Nephron (organoid): ENCODE measurements at regions not wholly inside any gene's neighbourhood (a gene's known extent, or its start where the extent isn't known, plus 50 kb on each side); places are given as distances from the start of the nearest gene placed in this dataset.

Experiments used
- H3K27ac Mint-ChIP-seq, 3 experiments: 2 replicates each; pipeline ENCODE4 v1.8.0; 2020; ENCODE audit warnings: mixed read lengths in 3 of 3, mild to moderate bottlenecking in 2 of 3, moderate library complexity in 1 of 3
- H3K27me3 Mint-ChIP-seq: 2 replicates; pipeline ENCODE4 v1.8.0; 2021; ENCODE audit warnings: low read depth, mild to moderate bottlenecking, moderate library complexity, mixed read lengths
- H3K36me3 Mint-ChIP-seq: 2 replicates; pipeline ENCODE4 v1.8.0; 2020; ENCODE audit warnings: low read depth, mixed read lengths
- H3K4me1 Mint-ChIP-seq: 2 replicates; pipeline ENCODE4 v1.8.0; 2020; ENCODE audit warnings: mixed read lengths
- H3K4me3 Mint-ChIP-seq, 3 experiments: 2 replicates each; pipeline ENCODE4 v1.8.0; 2020; ENCODE audit warnings: mild to moderate bottlenecking in 3 of 3, mixed read lengths in 3 of 3, moderate library complexity in 2 of 3
- H3K9me3 Mint-ChIP-seq: 2 replicates; pipeline ENCODE4 v1.8.0; 2020; ENCODE audit warnings: mixed read lengths
- TF ChIP-seq, protein P1 (sequence below), 3 experiments: fragments of 200-600 bp; sonication (generic); IDR thresholded peaks; one replicate each; pipeline ENCODE4 v1.5.0; 2021; ENCODE audit warnings: antibody characterized with exemption in 3 of 3; ENCODE audit not compliant: unreplicated experiment in 3 of 3

DNA sequence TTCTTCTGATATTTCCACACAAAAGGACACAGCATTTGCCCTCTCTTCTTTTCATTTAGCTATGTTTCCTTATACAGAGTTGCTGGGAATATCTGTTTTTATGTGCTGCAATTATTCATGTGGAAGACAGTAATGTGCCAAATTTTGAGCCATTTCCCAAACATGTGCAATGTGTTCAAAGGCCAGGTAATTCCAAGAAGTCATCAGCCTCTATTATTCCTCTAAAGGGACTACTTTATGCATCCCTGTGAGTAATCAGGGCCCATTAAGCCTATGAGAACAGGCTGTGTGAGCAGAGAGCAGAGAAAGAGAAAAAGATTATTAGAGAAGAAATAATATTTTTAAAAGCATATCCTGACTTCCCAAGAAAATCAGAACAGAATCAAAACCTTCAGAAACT, 107.6 kb upstream of the OSR1 start:
- Mint-ChIP-seq H3K9me3 (peaks cover 3% of the 10 kb centered on the region), H3K27ac (no peak overlapping the region), H3K36me3 (no peaks in the 10 kb centered on the region), H3K4me3 (no peak overlapping the region), H3K27me3 (no peaks in the 10 kb centered on the region), H3K4me1 (peaks cover 11% of the 10 kb centered on the region)
- TF ChIP-seq, protein P1, sequence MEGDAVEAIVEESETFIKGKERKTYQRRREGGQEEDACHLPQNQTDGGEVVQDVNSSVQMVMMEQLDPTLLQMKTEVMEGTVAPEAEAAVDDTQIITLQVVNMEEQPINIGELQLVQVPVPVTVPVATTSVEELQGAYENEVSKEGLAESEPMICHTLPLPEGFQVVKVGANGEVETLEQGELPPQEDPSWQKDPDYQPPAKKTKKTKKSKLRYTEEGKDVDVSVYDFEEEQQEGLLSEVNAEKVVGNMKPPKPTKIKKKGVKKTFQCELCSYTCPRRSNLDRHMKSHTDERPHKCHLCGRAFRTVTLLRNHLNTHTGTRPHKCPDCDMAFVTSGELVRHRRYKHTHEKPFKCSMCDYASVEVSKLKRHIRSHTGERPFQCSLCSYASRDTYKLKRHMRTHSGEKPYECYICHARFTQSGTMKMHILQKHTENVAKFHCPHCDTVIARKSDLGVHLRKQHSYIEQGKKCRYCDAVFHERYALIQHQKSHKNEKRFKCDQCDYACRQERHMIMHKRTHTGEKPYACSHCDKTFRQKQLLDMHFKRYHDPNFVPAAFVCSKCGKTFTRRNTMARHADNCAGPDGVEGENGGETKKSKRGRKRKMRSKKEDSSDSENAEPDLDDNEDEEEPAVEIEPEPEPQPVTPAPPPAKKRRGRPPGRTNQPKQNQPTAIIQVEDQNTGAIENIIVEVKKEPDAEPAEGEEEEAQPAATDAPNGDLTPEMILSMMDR (IDR thresholded peaks at IDR 0.05; ENCODE audit: unreplicated experiment in 3 of 3) = no peak

DNA sequence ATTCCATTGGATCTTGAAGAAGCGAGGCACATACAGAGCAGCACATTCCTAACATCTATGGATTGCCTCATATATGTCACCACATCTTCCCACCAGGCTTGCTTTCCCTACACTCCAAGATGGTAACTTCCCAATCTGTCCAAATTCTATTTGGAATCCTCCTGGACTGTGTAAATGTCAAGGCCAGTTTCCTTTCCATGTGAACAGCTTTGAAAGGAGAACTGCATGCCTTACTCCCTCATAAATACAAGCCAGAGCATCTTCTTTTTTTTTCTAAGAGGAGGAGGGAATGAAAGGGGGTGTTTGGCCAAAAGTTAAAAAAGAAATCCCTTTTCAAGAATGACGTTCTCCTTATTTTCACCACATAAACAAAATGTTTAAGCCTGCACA, 103.8 kb upstream of the OSR1 start:
- no peaks in the 10 kb centered on the region for H3K36me3 Mint-ChIP-seq
- H3K27me3 Mint-ChIP-seq = no peaks in the 10 kb centered on the region
- H3K9me3 Mint-ChIP-seq = peaks cover 3% of the 10 kb centered on the region
- H3K4me3 Mint-ChIP-seq = no peak overlapping the region
- peaks cover 11% of the 10 kb centered on the region for H3K4me1 Mint-ChIP-seq
- H3K27ac Mint-ChIP-seq = peak overlapping the region; percentile 52 to 78 (median 77)
- TF ChIP-seq, protein P1 (IDR thresholded peaks at IDR 0.05; ENCODE audit: unreplicated experiment in 3 of 3) = no peak

DNA sequence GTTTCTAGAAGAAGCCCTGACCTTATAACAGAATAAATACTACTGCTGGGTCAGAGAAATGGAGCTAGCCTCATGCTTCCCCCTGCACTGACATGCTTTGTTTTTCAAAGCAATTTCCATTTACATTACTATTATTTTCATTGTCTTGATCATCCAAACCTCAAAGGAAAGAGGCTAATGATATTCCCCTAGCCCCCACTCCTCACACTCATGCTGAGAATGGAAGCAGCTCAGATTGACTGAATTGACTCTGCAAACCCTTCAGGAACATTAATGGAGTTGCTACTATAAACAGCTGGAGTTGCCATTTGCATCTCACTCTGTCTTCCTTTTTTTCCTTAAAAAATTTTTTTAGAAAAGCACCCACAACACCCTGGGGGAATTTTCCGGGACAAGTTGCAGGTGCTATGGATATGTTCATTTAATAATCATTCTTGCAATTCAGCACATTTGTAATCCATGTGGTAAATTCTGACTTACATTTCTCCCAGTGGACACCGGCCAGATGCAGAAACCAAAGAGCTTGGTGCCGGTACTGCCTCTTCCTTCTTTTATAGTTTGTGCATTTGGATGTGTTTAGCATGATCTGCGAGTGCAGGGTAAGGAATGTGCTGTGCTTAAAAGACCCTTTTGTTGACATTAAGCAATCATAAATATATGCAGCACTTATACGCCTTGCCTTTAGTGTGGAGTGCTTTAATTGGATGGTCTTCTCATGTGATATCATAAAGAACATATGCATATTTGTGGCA, 103.3 kb upstream of the OSR1 start:
- H3K4me1 Mint-ChIP-seq = peaks cover 11% of the 10 kb centered on the region
- no peak overlapping the region for H3K4me3 Mint-ChIP-seq
- H3K9me3 Mint-ChIP-seq = peaks cover 3% of the 10 kb centered on the region
- peak overlapping the region; percentile 52 to 78 (median 77) for H3K27ac Mint-ChIP-seq
- H3K36me3 Mint-ChIP-seq = no peaks in the 10 kb centered on the region
- H3K27me3 Mint-ChIP-seq = no peaks in the 10 kb centered on the region
- TF ChIP-seq, protein P1 (IDR thresholded peaks at IDR 0.05; ENCODE audit: unreplicated experiment in 3 of 3) = no peak

DNA sequence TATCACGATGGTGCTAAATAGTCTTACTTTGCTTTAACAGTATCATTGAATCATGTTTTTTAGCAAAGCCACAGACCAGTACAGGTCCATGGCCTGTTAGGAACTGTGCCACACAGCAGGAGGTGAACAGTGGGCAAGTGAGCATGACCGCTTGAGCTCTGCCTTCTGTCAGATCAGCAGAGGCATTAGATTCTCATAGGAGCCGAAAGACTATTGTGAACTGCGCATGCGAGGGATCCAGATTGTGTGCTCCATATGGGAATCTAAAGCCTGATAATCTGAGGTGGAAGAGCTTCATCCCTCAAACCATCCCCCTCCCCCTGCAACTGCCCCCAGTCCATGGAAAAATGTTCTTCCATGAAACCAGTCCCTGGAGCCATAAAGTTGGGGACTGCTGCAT, 102.3 kb upstream of the OSR1 start:
- H3K9me3 Mint-ChIP-seq = peaks cover 4% of the 10 kb centered on the region
- H3K27me3 Mint-ChIP-seq = no peaks in the 10 kb centered on the region
- H3K27ac Mint-ChIP-seq = no peak overlapping the region
- no peak overlapping the region for H3K4me3 Mint-ChIP-seq
- H3K36me3 Mint-ChIP-seq = no peaks in the 10 kb centered on the region
- TF ChIP-seq, protein P1 (IDR thresholded peaks at IDR 0.05; ENCODE audit: unreplicated experiment in 3 of 3) = no peak
- H3K4me1 Mint-ChIP-seq = peaks cover 11% of the 10 kb centered on the region

DNA sequence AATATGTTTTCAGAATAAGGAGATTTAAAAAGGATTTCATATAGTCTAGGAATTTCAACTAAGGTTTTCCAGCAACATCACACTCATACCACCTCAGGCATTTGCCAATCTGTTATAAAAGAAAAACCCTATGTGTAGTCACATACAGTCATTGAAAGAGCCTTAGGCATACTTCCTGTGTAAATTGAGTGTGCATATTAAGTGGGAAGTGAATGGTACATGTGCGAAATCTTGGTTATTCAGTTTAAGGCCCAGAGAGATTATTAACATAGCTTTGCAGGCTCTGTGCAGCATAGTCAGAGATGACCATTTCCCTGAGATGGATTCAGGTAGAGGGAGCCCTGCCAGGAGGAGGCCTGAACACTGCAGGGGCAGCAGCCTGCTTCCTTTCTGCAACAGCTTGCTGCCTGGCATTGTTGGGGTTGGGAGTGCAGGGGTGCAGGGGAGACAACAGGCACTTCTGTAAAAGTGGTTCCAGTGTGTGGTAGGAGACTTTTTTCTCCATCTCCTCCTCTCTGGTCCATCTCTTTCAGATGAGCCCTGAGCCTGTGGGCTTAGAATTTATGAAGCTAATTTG, 100.1 kb upstream of the OSR1 start:
- peaks cover 11% of the 10 kb centered on the region for H3K4me1 Mint-ChIP-seq
- TF ChIP-seq, protein P1 (IDR thresholded peaks at IDR 0.05; ENCODE audit: unreplicated experiment in 3 of 3) = no peak
- H3K4me3 Mint-ChIP-seq = no peak overlapping the region
- H3K27me3 Mint-ChIP-seq = no peaks in the 10 kb centered on the region
- no peak overlapping the region for H3K27ac Mint-ChIP-seq
- H3K9me3 Mint-ChIP-seq = peaks cover 5% of the 10 kb centered on the region
- H3K36me3 Mint-ChIP-seq = no peaks in the 10 kb centered on the region

DNA sequence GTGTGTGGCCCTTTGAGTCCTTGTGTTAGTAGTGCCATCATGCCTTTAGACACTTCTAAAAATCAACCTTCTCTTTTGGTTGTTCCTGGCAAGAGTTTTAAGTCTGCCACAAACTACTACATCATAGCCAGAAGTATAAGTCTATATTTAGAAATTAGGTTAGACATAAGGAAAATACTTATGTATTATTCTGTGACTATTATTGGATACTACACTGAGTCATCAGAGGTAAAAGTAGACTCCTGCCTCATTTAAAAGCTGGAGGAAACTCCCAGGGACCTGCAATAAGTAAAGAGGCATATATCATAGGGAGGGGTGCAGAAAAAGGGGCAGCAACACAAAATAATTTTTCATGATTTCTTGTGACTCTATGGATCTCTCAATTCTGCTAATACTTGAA, 99.4 kb upstream of the OSR1 start:
- Mint-ChIP-seq H3K4me1 (peaks cover 11% of the 10 kb centered on the region), H3K27ac (no peak overlapping the region), H3K9me3 (peaks cover 7% of the 10 kb centered on the region), H3K27me3 (no peaks in the 10 kb centered on the region), H3K4me3 (no peak overlapping the region), H3K36me3 (no peaks in the 10 kb centered on the region)
- TF ChIP-seq, protein P1 (IDR thresholded peaks at IDR 0.05; ENCODE audit: unreplicated experiment in 3 of 3) = no peak
